GM12874 (cell line): ENCODE measurements at regions not wholly inside any gene's neighbourhood (a gene's known extent, or its start where the extent isn't known, plus 50 kb on each side); places are given as distances from the start of the nearest gene placed in this dataset.

Experiments used
- TF ChIP-seq, protein P1 (sequence below): IDR thresholded peaks from 2 replicates; pipeline ENCODE4 v1.5.1; 2011; ENCODE audit warnings: low read depth, mild to moderate bottlenecking, control low read depth, low read length, moderate library complexity; ENCODE audit not compliant: insufficient read depth

DNA sequence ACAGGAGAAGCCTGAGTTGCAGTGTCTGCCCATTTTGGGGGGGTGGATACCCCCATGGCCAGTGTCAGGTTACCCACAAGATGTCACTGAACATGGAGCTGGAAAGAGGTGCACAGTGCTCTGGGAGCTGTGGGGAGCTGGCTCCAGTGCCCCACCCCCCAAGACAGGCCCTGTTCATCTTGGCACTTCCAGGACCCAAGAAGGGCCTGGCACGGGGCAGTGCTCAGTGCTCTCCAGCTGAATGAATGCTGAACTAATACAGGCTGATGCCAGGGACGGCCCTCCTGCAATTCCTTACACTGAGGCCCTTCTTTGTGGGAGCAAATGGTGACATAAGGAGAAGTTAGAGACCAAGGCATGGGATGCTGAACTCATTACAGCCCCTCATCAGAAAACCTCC is 163.4 kb upstream of the GLI2 start:
- TF ChIP-seq, protein P1, sequence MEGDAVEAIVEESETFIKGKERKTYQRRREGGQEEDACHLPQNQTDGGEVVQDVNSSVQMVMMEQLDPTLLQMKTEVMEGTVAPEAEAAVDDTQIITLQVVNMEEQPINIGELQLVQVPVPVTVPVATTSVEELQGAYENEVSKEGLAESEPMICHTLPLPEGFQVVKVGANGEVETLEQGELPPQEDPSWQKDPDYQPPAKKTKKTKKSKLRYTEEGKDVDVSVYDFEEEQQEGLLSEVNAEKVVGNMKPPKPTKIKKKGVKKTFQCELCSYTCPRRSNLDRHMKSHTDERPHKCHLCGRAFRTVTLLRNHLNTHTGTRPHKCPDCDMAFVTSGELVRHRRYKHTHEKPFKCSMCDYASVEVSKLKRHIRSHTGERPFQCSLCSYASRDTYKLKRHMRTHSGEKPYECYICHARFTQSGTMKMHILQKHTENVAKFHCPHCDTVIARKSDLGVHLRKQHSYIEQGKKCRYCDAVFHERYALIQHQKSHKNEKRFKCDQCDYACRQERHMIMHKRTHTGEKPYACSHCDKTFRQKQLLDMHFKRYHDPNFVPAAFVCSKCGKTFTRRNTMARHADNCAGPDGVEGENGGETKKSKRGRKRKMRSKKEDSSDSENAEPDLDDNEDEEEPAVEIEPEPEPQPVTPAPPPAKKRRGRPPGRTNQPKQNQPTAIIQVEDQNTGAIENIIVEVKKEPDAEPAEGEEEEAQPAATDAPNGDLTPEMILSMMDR = no peak

DNA sequence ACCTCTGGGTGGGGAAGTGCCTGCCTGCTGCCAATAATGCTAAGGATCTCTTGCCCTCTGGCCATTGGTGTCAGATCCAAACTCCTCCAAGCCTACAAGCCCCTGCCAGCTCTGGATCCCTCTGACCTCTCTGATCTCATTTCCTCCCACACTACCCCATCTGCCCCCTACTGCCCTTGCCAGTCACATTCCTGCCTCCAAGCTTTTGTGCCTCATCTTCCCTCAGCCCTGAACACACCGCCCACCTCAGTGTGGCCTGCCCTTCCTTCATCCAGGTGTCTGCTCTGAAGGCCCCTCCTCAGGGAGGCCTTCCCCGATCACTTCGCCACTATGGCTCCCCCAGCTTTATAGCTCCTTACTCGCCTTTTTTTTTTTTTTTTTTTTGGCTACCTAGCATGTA is 161.0 kb upstream of the GLI2 start:
- TF ChIP-seq, protein P1 = no peak

DNA sequence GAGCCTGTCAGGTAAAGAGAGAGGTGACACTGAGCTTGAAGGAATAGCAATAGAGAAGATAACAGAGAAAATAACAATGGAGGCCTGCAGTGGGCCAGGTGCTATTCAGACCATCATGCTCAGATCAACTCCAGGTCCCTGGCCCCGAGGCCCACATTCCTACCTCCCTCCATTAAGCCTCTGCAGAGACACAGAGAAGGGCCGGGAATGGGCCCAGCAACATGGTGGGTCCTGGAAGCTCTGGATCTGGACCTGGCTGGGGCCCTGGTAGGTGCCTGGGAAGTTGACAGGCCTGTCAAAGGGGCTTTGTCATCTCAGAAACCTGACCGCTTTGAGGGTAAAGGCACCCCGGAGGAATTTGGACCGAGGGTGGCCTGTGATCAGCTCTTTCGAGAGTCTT is 159.7 kb upstream of the GLI2 start:
- TF ChIP-seq, protein P1 = no peak

DNA sequence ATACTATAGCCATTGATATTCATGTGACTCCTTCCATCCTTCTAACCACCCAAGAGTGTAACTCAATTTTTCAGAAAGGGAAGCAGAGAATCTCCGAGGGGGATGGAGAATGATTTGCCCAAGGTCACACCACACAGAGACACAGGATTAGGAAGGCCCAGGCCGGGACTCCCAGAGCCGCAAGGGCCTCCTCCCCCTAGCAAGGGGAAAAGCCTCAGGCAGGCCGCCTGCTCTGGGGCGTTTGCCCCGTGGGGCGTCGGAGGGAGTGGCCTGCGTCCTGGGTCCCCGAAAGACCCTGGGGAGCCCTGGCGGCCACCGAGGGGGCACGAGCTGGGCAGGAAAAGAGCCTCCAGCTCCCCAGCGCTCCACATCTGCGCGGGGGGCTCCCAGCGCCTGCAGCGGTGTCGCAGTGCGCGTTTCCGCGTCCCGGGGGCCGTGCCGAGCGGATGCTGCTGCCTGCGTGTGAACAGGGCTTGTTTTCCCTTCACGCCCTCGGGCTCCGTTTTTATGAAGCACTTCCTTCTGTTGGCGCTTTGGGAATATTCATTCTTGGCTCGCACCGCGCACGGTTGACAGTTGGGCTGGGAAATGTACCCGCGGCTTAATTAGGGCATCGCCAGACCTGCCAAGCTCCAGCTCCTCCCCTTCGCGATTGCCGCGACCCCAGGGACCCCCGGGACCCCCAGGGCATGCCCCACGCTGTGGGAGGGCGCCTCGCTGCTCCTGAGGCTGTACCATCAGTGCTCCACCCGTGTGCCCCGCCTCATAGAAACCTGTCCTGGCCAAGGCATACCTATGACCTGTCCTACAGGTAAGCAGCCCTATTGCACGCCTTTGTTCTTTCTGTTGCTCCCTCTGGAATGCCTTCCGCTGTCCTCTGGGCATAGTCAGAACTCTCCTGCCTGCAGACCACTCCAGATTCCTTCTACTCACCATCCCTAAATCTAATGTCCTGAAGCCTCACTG is 158.9 kb upstream of the GLI2 start:
- TF ChIP-seq, protein P1 = no peak

GRCh38 chr2:120577721-120578295 is 157.9 kb upstream of the GLI2 start:
- TF ChIP-seq, protein P1 = no peak

DNA sequence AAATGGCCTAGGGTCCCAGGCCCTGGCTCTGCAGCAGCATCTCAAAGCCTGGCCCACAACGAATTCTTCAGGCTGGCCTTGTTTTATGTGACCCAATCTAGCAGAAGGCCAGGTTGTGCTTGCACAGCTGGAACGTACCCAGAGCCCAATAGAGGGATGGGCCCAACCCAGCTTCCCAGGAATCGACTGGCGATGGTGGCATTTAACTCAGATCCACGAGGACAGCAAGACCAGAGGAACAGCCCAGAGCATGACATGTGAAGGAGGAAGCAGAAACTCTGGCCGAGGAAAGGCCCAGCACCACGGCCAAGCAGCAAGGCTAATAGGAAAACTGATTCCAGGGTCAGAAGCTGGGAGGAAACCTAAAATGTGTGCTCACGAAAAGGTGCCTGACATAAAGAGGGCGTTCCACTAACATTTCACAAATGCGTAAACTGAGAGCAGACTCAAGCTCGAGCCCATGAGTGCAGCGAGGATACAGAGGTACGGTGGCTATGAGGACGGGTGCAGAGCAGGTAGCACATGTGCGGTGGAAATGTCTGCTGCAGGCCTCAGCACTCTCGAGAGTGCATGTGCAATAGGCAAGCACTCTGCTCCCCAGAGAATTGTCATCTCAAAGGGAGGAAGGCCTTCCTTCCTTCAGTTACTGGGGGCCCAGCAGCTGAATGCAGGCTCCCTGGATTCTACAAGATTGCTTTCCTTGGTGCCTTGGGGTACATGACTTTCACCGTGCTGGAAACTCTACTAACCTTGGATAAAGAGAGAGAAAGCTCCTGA is 156.9 kb upstream of the GLI2 start:
- TF ChIP-seq, protein P1 = no peak
